H1 (cell line): ENCODE measurements at regions not wholly inside any gene's neighbourhood (a gene's known extent, or its start where the extent isn't known, plus 50 kb on each side); places are given as distances from the start of the nearest gene placed in this dataset.

ENCODE experiments used
- CTCF ChIA-PET: fragments of 300-600 bp; sonication (Branson Sonifier 250); formaldehyde crosslinking; loops from one replicate; lab custom pipeline; 2021; ENCODE audit not compliant: partially characterized antibody; lab: Charles Lee
- POLR2A ChIA-PET: fragments of 300-600 bp; sonication (Branson Sonifier 250); formaldehyde crosslinking; loops from one replicate; lab custom pipeline; 2021; ENCODE audit warnings: inconsistent platforms; ENCODE audit not compliant: partially characterized antibody; lab: Charles Lee
- DNase-seq, 2 experiments: peaks; one replicate each; pipeline versions ENCODE4 v3.0.0 to v3.0.0-alpha.2; 2010 to 2022; ENCODE audit warnings: low spot score in 2 of 2, low read depth in 1 of 2, mixed read lengths in 1 of 2
- FAIRE-seq: peaks from 2 replicates; lab custom pipeline; 2011; peaks lifted over from hg19 to GRCh38; lab: Jason Lieb, UNC
- H2AFZ ChIP-seq: 2 replicates; pipeline ENCODE4 v1.8.1; 2012; ENCODE audit warnings: low read length, inconsistent platforms
- H2AK5ac ChIP-seq: 2 replicates; pipeline ENCODE4 v1.6.1; 2013; ENCODE audit warnings: low read depth, low read length
- H2BK120ac ChIP-seq: replicated peaks from 2 replicates; pipeline ENCODE3; 2013; ENCODE audit warnings: low read depth, low read length, inconsistent platforms
- H2BK12ac ChIP-seq: 2 replicates; pipeline ENCODE4 v1.6.1; 2013; ENCODE audit warnings: low read depth, low read length
- H2BK15ac ChIP-seq: 2 replicates; pipeline ENCODE4 v1.6.1; 2013; ENCODE audit warnings: low read length
- H2BK20ac ChIP-seq: 2 replicates; pipeline ENCODE4 v1.6.1; 2013; ENCODE audit warnings: low read length
- H2BK5ac ChIP-seq: 2 replicates; pipeline ENCODE4 v1.6.1; 2013; ENCODE audit warnings: low read depth, low read length
- H3K14ac ChIP-seq: 2 replicates; pipeline ENCODE4 v1.6.1; 2013; ENCODE audit warnings: inconsistent platforms; ENCODE audit not compliant: insufficient read length
- H3K18ac ChIP-seq: 2 replicates; pipeline ENCODE4 v1.6.1; 2013; ENCODE audit warnings: low read length; ENCODE audit errors: extremely low read depth
- H3K23ac ChIP-seq: 2 replicates; pipeline ENCODE4 v1.6.1; 2013; ENCODE audit warnings: inconsistent platforms; ENCODE audit not compliant: insufficient read length
- H3K23me2 ChIP-seq: 2 replicates; pipeline ENCODE4 v1.6.1; 2013; ENCODE audit warnings: low read depth, low read length
- H3K27ac ChIP-seq: 2 replicates; pipeline ENCODE4 v1.6.1; 2011; ENCODE audit warnings: low read depth, low read length, inconsistent platforms
- H3K27me3 ChIP-seq, 4 experiments: replicated peaks in 1 of 4; 1 replicate in 1 of 4; 2 replicates in 3 of 4; pipeline versions ENCODE4 v1.6.1 to v1.8.1; 2011 to 2013; ENCODE audit warnings: low read length in 3 of 4, mild to moderate bottlenecking in 3 of 4, inconsistent platforms in 2 of 4, mixed read lengths in 2 of 4, moderate library complexity in 1 of 4; ENCODE audit not compliant: control insufficient read depth in 3 of 4, insufficient read depth in 3 of 4; ENCODE audit errors: extremely low read depth in 1 of 4
- H3K36me3 ChIP-seq, 4 experiments: 2 replicates each; pipeline versions ENCODE4 v1.6.1 to v1.8.1; 2011 to 2013; ENCODE audit warnings: mild to moderate bottlenecking in 4 of 4, low read length in 3 of 4, moderate library complexity in 2 of 4, control low read depth in 1 of 4, inconsistent platforms in 1 of 4; ENCODE audit not compliant: insufficient read depth in 4 of 4, control insufficient read depth in 2 of 4
- H3K4ac ChIP-seq: replicated peaks from 2 replicates; pipeline ENCODE3; 2013; ENCODE audit warnings: low read length, low read depth, mixed read lengths, inconsistent platforms; ENCODE audit not compliant: insufficient read length
- H3K4me1 ChIP-seq, 4 experiments: replicated peaks in 1 of 4; 1 replicate in 1 of 4; 2 replicates in 3 of 4; pipeline versions ENCODE4 v1.6.1 to v1.8.1; 2011 to 2013; ENCODE audit warnings: low read length in 3 of 4, inconsistent platforms in 2 of 4, mixed read lengths in 1 of 4; ENCODE audit not compliant: insufficient read depth in 4 of 4, control insufficient read depth in 3 of 4
- H3K4me2 ChIP-seq, 2 experiments: 2 replicates each; pipeline versions ENCODE4 v1.6.1 to v1.8.1; 2011 to 2013; ENCODE audit warnings: low read depth in 2 of 2, low read length in 2 of 2, control low read depth in 1 of 2, inconsistent platforms in 1 of 2, mild to moderate bottlenecking in 1 of 2; ENCODE audit not compliant: insufficient read depth in 1 of 2
- H3K4me3 ChIP-seq, 4 experiments: fragments of 200-600, 300-600 bp in 1 of 4; sonication (generic), shearing (Covaris generic), sonication (Bioruptor Twin) in 1 of 4; 2 replicates each; pipeline versions ENCODE4 v1.5.1 to v1.8.1; 2011 to 2016; ENCODE audit warnings: low read length in 4 of 4, low read depth in 3 of 4, control low read depth in 2 of 4, inconsistent platforms in 2 of 4, mild to moderate bottlenecking in 2 of 4, mixed read lengths in 1 of 4, moderate library complexity in 1 of 4; ENCODE audit not compliant: insufficient read depth in 2 of 4; ENCODE audit errors: extremely low read depth in 1 of 4
- H3K56ac ChIP-seq: replicated peaks from 2 replicates; pipeline ENCODE3; 2013; ENCODE audit warnings: low read depth, mild to moderate bottlenecking, mixed read lengths, low read length, inconsistent platforms; ENCODE audit not compliant: insufficient read length
- H3K79me1 ChIP-seq: 2 replicates; pipeline ENCODE4 v1.6.1; 2013; ENCODE audit warnings: low read depth, low read length, control low read depth
- H3K79me2 ChIP-seq, 2 experiments: 2 replicates each; pipeline versions ENCODE4 v1.6.1 to v1.8.1; 2012 to 2013; ENCODE audit warnings: low read length in 2 of 2, mild to moderate bottlenecking in 2 of 2, inconsistent platforms in 1 of 2; ENCODE audit not compliant: insufficient read depth in 2 of 2, control insufficient read depth in 1 of 2
- H3K9ac ChIP-seq, 4 experiments: replicated peaks in 1 of 4; 1 replicate in 1 of 4; 2 replicates in 3 of 4; pipeline versions ENCODE4 v1.6.1 to v1.8.1; 2011 to 2013; ENCODE audit warnings: low read depth in 3 of 4, low read length in 3 of 4, control low read depth in 2 of 4, mild to moderate bottlenecking in 2 of 4, moderate library complexity in 2 of 4, inconsistent platforms in 1 of 4; ENCODE audit errors: extremely low read depth in 1 of 4
- H3K9me3 ChIP-seq, 2 experiments: 2 replicates each; pipeline versions ENCODE4 v1.6.1 to v1.8.1; 2012 to 2013; ENCODE audit warnings: mild to moderate bottlenecking in 2 of 2, moderate library complexity in 2 of 2, control low read depth in 1 of 2, inconsistent platforms in 1 of 2, low read depth in 1 of 2, low read length in 1 of 2, mixed read lengths in 1 of 2; ENCODE audit not compliant: insufficient read depth in 2 of 2
- H4K20me1 ChIP-seq, 2 experiments: replicated peaks in 1 of 2; 2 replicates each; pipeline versions ENCODE3 to v1.8.1; 2011 to 2013; ENCODE audit warnings: inconsistent platforms in 2 of 2, low read length in 2 of 2, mild to moderate bottlenecking in 1 of 2; ENCODE audit not compliant: insufficient read depth in 2 of 2, control insufficient read depth in 1 of 2
- H4K5ac ChIP-seq: 2 replicates; pipeline ENCODE4 v1.6.1; 2013; ENCODE audit warnings: low read length, low read depth, mixed read lengths, inconsistent platforms; ENCODE audit not compliant: insufficient read length
- H4K8ac ChIP-seq: 2 replicates; pipeline ENCODE4 v1.8.0; 2013; ENCODE audit warnings: mild to moderate bottlenecking, moderate library complexity, low read length, inconsistent platforms; ENCODE audit not compliant: insufficient read depth; ENCODE audit errors: extremely low read depth
- H4K91ac ChIP-seq: replicated peaks from 2 replicates; pipeline ENCODE3; 2013; ENCODE audit warnings: low read length, mixed read lengths, inconsistent platforms; ENCODE audit not compliant: insufficient read length
- HDAC6 ChIP-seq: IDR thresholded peaks from one replicate; pipeline ENCODE4 v1.7.1; 2012; ENCODE audit warnings: low read depth, mild to moderate bottlenecking, inconsistent platforms, low read length, moderate library complexity
- NANOG ChIP-seq: IDR thresholded peaks from 2 replicates; pipeline ENCODE4 v1.6.1; 2011; ENCODE audit warnings: low read length, low read depth, mild to moderate bottlenecking, inconsistent platforms; ENCODE audit not compliant: insufficient read depth, poor library complexity, severe bottlenecking
- TAF7 ChIP-seq: optimal IDR thresholded peaks from 2 replicates; pipeline ENCODE3; 2011; ENCODE audit warnings: low read depth, mild to moderate bottlenecking, inconsistent platforms, low read length, moderate library complexity, borderline replicate concordance
- WGBS, 2 experiments: shearing (Covaris generic) in 1 of 2; methylation state at CpG; one replicate each; pipeline versions ENCODE4 v1.1.6 to v1.1.7; 2013 to 2015; ENCODE audit warnings: low lambda C conversion rate in 2 of 2, mixed read lengths in 2 of 2, inconsistent platforms in 1 of 2, low coverage in 1 of 2, missing lambda C conversion rate in 1 of 2; ENCODE audit not compliant: insufficient replicate concordance in 2 of 2, insufficient coverage in 1 of 2, insufficient read length in 1 of 2; ENCODE audit errors: extremely low coverage in 1 of 2, missing lambda C conversion rate in 1 of 2; 5-methylcytosine and 5-hydroxymethylcytosine counted together

DNA sequence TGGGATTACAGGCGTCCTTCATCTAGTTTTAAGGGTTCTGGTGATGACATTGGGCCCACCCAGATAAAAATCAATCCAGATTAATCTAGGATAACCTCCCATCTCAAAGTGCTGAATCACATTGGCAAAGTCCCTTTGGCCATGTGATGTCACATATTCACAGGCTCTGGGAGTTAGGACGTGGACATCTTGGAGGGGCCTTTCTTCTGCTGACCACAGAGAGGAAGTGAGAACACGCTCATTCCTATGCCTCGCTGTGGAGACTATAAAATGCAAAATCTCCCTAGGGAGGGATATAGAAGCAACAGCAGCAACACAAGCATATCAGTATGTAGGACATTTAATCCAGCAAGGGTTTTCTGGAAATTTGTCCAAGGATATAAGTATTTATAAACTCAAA is 266.0 kb upstream of the PITRM1 start:
- H3K14ac ChIP-seq = no peak overlapping the region
- no peak overlapping the region for H3K18ac ChIP-seq
- POLR2A ChIA-PET = no interaction called here
- H3K27ac ChIP-seq = no peak overlapping the region
- no peak overlapping the region for H4K8ac ChIP-seq
- no peak overlapping the region for H3K4me2 ChIP-seq
- TF ChIP-seq HDAC6 = no peak
- TF ChIP-seq TAF7 = no peak
- no peak for TF ChIP-seq NANOG
- no peak overlapping the region for H3K56ac ChIP-seq
- no peak overlapping the region for H2BK20ac ChIP-seq
- H3K79me1 ChIP-seq = no peaks in the 10 kb centered on the region
- H3K23ac ChIP-seq = no peak overlapping the region
- no peak overlapping the region for H2AK5ac ChIP-seq
- peaks cover 2 to 9% of the 10 kb centered on the region in 2 experiments; a peak in 2 of 4 replicates for H3K9me3 ChIP-seq
- H4K20me1 ChIP-seq = no peaks in the 10 kb centered on the region
- no peak overlapping the region for H2BK5ac ChIP-seq
- H3K23me2 ChIP-seq = no peaks in the 10 kb centered on the region
- no peak overlapping the region for H4K5ac ChIP-seq
- H2BK15ac ChIP-seq = no peak overlapping the region
- FAIRE-seq (no peak), DNase-seq (no peak)
- H2AFZ ChIP-seq = no peak overlapping the region
- H3K9ac ChIP-seq = no peak overlapping the region
- H4K91ac ChIP-seq = no peak overlapping the region
- no peaks in the 10 kb centered on the region for H3K4me1 ChIP-seq
- WGBS, 2 experiments = 92% methylated on average over 4 of the region's 4 CpGs; no CpG with 5 or more reads in 1 of the 2 experiments
- CTCF ChIA-PET = interaction anchor here (0.6 kb wide), 1 partner anchor 776 kb away, joined by 3 read pairs; no protein-coding TSS in a partner anchor
- H3K27me3 ChIP-seq = no peaks in the 10 kb centered on the region
- no peaks in the 10 kb centered on the region for H3K36me3 ChIP-seq
- no peak overlapping the region for H3K4ac ChIP-seq
- H3K79me2 ChIP-seq = no peaks in the 10 kb centered on the region
- no peak overlapping the region for H2BK12ac ChIP-seq
- H2BK120ac ChIP-seq = no peak overlapping the region
- no peak overlapping the region for H3K4me3 ChIP-seq
